Esophagus squamous epithelium (tissue), 5 donors: ENCODE measurements at regions not wholly inside any gene's neighbourhood (a gene's known extent, or its start where the extent isn't known, plus 50 kb on each side); places are given as distances from the start of the nearest gene placed in this dataset.

Source experiments
- DNase-seq: peaks from one replicate; lab custom pipeline; 2025; lab: John Stamatoyannopoulos, UW
- H3K27ac ChIP-seq, 4 donors: fragments of 200-600 bp; sonication (generic); one replicate each; pipeline ENCODE4 v1.5.1; 2016 to 2019; ENCODE audit warnings: mild to moderate bottlenecking in 1 of 4
- H3K27me3 ChIP-seq, 4 donors: fragments of 200-600 bp; sonication (generic); 1 replicate in 3 of 4; 2 replicates in 1 of 4; pipeline versions ENCODE4 v1.5.1 to v1.6.0; 2017 to 2021; ENCODE audit warnings: antibody characterized with exemption in 1 of 4
- H3K36me3 ChIP-seq, 3 donors: fragments of 200-600 bp; sonication (generic); one replicate each; pipeline ENCODE4 v1.5.1; 2016 to 2019
- H3K4me1 ChIP-seq, 3 donors: fragments of 200-600 bp; sonication (generic); one replicate each; pipeline ENCODE4 v1.5.1; 2017 to 2019
- H3K4me3 ChIP-seq, 4 donors: fragments of 200-600 bp; sonication (generic); 1 replicate in 3 of 4; 2 replicates in 1 of 4; pipeline ENCODE4 v1.5.1; 2016 to 2019; ENCODE audit warnings: mild to moderate bottlenecking in 2 of 4, moderate library complexity in 1 of 4
- H3K9me3 ChIP-seq, 3 donors: fragments of 200-600 bp; sonication (generic); one replicate each; pipeline ENCODE4 v1.5.1; 2016 to 2019
- CTCF ChIP-seq, 6 experiments: fragments of 450-650 bp in 4 of 6; fragments of 200-600 bp in 2 of 6; sonication (generic) in 2 of 6; IDR thresholded peaks; one replicate each; pipeline ENCODE4 v1.5.1; 2016 to 2019; ENCODE audit warnings: antibody characterized with exemption in 6 of 6, mild to moderate bottlenecking in 4 of 6, moderate library complexity in 4 of 6
- POLR2A ChIP-seq, 4 donors: fragments of 450-650 bp; IDR thresholded peaks; one replicate each; pipeline ENCODE4 v1.6.1; 2017; ENCODE audit warnings: antibody characterized with exemption in 4 of 4, mild to moderate bottlenecking in 4 of 4, moderate library complexity in 3 of 4
- WGBS, 2 donors: methylation state at CpG; one replicate each; pipeline ENCODE4 v1.1.5; 2018; 5-methylcytosine and 5-hydroxymethylcytosine counted together
- intact Hi-C: fragments of 100-400 bp; cut with DNase I; formaldehyde crosslinking; loops from one replicate; pipeline ENCODE4 v1.15.0; 2022
- donor health status: DM: yes; HTN: yes; CAD: no.

- DNase-seq = no peak
- H3K36me3 ChIP-seq = no peaks in the 10 kb centered on the region
- 89 to 95% methylated on average over 10 to 12 of the region's 12 CpGs for WGBS, 2 donors
- no peaks in the 10 kb centered on the region for H3K9me3 ChIP-seq
- intact Hi-C loops = no loop called here
- H3K4me3 ChIP-seq = no peak overlapping the region
- no peak for TF ChIP-seq CTCF (IDR thresholded peaks at IDR 0.05)
- TF ChIP-seq POLR2A (IDR thresholded peaks at IDR 0.05) = no peak
- H3K27me3 ChIP-seq = no peaks in the 10 kb centered on the region
- H3K4me1 ChIP-seq = peaks cover 0 to 11% (median 0%) of the 10 kb centered on the region in 3 donors
- no peak overlapping the region for H3K27ac ChIP-seq
These were observed 88.7 kb upstream of the FRMD1 start for GRCh38 chr6:168167431-168168315.

GRCh38 chr6:168166627-168167026 lies 87.6 kb upstream of the FRMD1 start:
- H3K4me3 ChIP-seq = no peak overlapping the region
- H3K36me3 ChIP-seq = no peaks in the 10 kb centered on the region
- TF ChIP-seq CTCF (IDR thresholded peaks at IDR 0.05) (no peak), POLR2A (IDR thresholded peaks at IDR 0.05) (no peak)
- intact Hi-C loops = no loop called here
- H3K27ac ChIP-seq = no peak overlapping the region
- H3K9me3 ChIP-seq = no peaks in the 10 kb centered on the region
- H3K27me3 ChIP-seq = no peaks in the 10 kb centered on the region
- WGBS, 2 donors = 97 to 98% methylated on average over 5 to 7 of the region's 7 CpGs
- peaks cover 0 to 5% (median 0%) of the 10 kb centered on the region in 3 donors for H3K4me1 ChIP-seq
- DNase-seq = no peak

- no peaks in the 10 kb centered on the region for H3K9me3 ChIP-seq
- WGBS, 2 donors = 86 to 98% methylated on average over 6 of the region's 6 CpGs
- intact Hi-C loops = no loop called here
These were observed 86.9 kb upstream of the FRMD1 start for GRCh38 chr6:168165891-168166290.

GRCh38 chr6:168165373-168165772 lies 86.4 kb upstream of the FRMD1 start:
- Histone ChIP-seq H3K27ac (no peak overlapping the region), H3K9me3 (no peaks in the 10 kb centered on the region), H3K27me3 (peaks cover 0 to 5% (median 0%) of the 10 kb centered on the region in 4 donors), H3K36me3 (no peaks in the 10 kb centered on the region), H3K4me3 (no peak overlapping the region), H3K4me1 (no peaks in the 10 kb centered on the region)
- WGBS, 2 donors = 61 to 78% methylated on average over 7 to 9 of the region's 9 CpGs
- intact Hi-C loops = no loop called here
- no peak for DNase-seq
- no peak for TF ChIP-seq POLR2A (IDR thresholded peaks at IDR 0.05)
- TF ChIP-seq CTCF (IDR thresholded peaks at IDR 0.05) = no peak

More at GRCh38 chr6:168165891-168166290, 86.9 kb upstream of the FRMD1 start:
- H3K36me3 ChIP-seq = no peaks in the 10 kb centered on the region
- TF ChIP-seq POLR2A (IDR thresholded peaks at IDR 0.05) (no peak), CTCF (IDR thresholded peaks at IDR 0.05) (no peak)
- no peak overlapping the region for H3K27ac ChIP-seq
- no peaks in the 10 kb centered on the region for H3K4me1 ChIP-seq
- H3K27me3 ChIP-seq = peaks cover 0 to 5% (median 0%) of the 10 kb centered on the region in 4 donors
- no peak overlapping the region for H3K4me3 ChIP-seq
- DNase-seq = no peak

GRCh38 chr6:168164462-168165061 lies 85.5 kb upstream of the FRMD1 start:
- TF ChIP-seq CTCF (IDR thresholded peaks at IDR 0.05) = no peak
- no peak for TF ChIP-seq POLR2A (IDR thresholded peaks at IDR 0.05)
- intact Hi-C loops = no loop called here

More at GRCh38 chr6:168164462-168165061, 85.5 kb upstream of the FRMD1 start:
- Histone ChIP-seq H3K27ac (no peak overlapping the region), H3K9me3 (no peaks in the 10 kb centered on the region), H3K4me3 (no peak overlapping the region), H3K36me3 (no peaks in the 10 kb centered on the region), H3K4me1 (no peaks in the 10 kb centered on the region), H3K27me3 (peaks cover 0 to 5% (median 0%) of the 10 kb centered on the region in 4 donors)
- no peak for DNase-seq
- 75 to 79% methylated on average over 7 to 8 of the region's 8 CpGs for whole genome bisulfite sequencing, 2 donors
